H9 (cell line): ENCODE measurements at regions not wholly inside any gene's neighbourhood (a gene's known extent, or its start where the extent isn't known, plus 50 kb on each side); places are given as distances from the start of the nearest gene placed in this dataset.

ENCODE experiments used
- DNase-seq: peaks from one replicate; pipeline ENCODE4 v3.0.0-alpha.2; 2017
- H2AFZ ChIP-seq: one replicate; pipeline ENCODE4 v1.6.1; 2013; ENCODE audit warnings: mild to moderate bottlenecking, low read length, control low read depth, moderate library complexity
- H2AK5ac ChIP-seq: 2 replicates; pipeline ENCODE4 v1.6.1; 2013; ENCODE audit warnings: low read length, control low read depth, mixed read lengths; ENCODE audit not compliant: insufficient read length
- H2BK120ac ChIP-seq: one replicate; pipeline ENCODE4 v1.6.1; 2013; ENCODE audit warnings: low read depth, mild to moderate bottlenecking, low read length, control low read depth, inconsistent platforms; ENCODE audit not compliant: poor library complexity, severe bottlenecking
- H2BK12ac ChIP-seq: 2 replicates; pipeline ENCODE4 v1.6.1; 2013; ENCODE audit warnings: low read length, control low read depth, mixed read lengths, low read depth; ENCODE audit not compliant: insufficient read length
- H2BK15ac ChIP-seq: 2 replicates; pipeline ENCODE4 v1.6.1; 2013; ENCODE audit warnings: low read depth, low read length, control low read depth
- H2BK20ac ChIP-seq: one replicate; pipeline ENCODE4 v1.6.1; 2013; ENCODE audit warnings: low read depth, mild to moderate bottlenecking, low read length, control low read depth, inconsistent platforms; ENCODE audit not compliant: poor library complexity, severe bottlenecking
- H2BK5ac ChIP-seq: 2 replicates; pipeline ENCODE4 v1.6.1; 2013; ENCODE audit warnings: low read length, control low read depth, mixed read lengths; ENCODE audit not compliant: insufficient read length
- H3K14ac ChIP-seq: 2 replicates; pipeline ENCODE4 v1.6.1; 2013; ENCODE audit warnings: low read length, control low read depth; ENCODE audit not compliant: insufficient read depth
- H3K18ac ChIP-seq: 2 replicates; pipeline ENCODE4 v1.6.1; 2013; ENCODE audit warnings: low read depth, mild to moderate bottlenecking, mixed read lengths, low read length, control low read depth; ENCODE audit not compliant: insufficient read length
- H3K23ac ChIP-seq: 2 replicates; pipeline ENCODE4 v1.6.1; 2013; ENCODE audit warnings: low read length, control low read depth, mixed read lengths, low read depth; ENCODE audit not compliant: insufficient read length
- H3K23me2 ChIP-seq: 2 replicates; pipeline ENCODE4 v1.6.1; 2013; ENCODE audit warnings: low read depth, mild to moderate bottlenecking, mixed read lengths, low read length, control low read depth; ENCODE audit not compliant: insufficient read length, poor library complexity, severe bottlenecking
- H3K27ac ChIP-seq: 2 replicates; pipeline ENCODE4 v1.5.1; 2013; ENCODE audit warnings: low read length, control low read depth, mixed read lengths, low read depth; ENCODE audit not compliant: insufficient read length
- H3K27me3 ChIP-seq: 2 replicates; pipeline ENCODE4 v1.6.1; 2013; ENCODE audit warnings: low read length, control low read depth, inconsistent platforms; ENCODE audit not compliant: insufficient read depth
- H3K4ac ChIP-seq: 2 replicates; pipeline ENCODE4 v1.6.1; 2013; ENCODE audit warnings: low read depth, mild to moderate bottlenecking, control low read depth, inconsistent platforms, low read length, moderate library complexity
- H3K4me1 ChIP-seq: 2 replicates; pipeline ENCODE4 v1.6.1; 2013; ENCODE audit warnings: low read length, control low read depth, inconsistent platforms; ENCODE audit not compliant: insufficient read depth
- H3K4me2 ChIP-seq: 2 replicates; pipeline ENCODE4 v1.6.1; 2013; ENCODE audit warnings: low read length, control low read depth, mixed read lengths; ENCODE audit not compliant: insufficient read length, insufficient read depth
- H3K56ac ChIP-seq: 2 replicates; pipeline ENCODE4 v1.6.1; 2013; ENCODE audit warnings: low read depth, mild to moderate bottlenecking, mixed read lengths, low read length, control low read depth; ENCODE audit not compliant: insufficient read length
- H3K79me1 ChIP-seq: 2 replicates; pipeline ENCODE4 v1.6.1; 2013; ENCODE audit warnings: low read depth, mild to moderate bottlenecking, moderate library complexity, low read length, control low read depth, inconsistent platforms; ENCODE audit not compliant: insufficient read depth, poor library complexity, severe bottlenecking
- H3K79me2 ChIP-seq: 2 replicates; pipeline ENCODE4 v1.6.1; 2013; ENCODE audit warnings: low read length, control low read depth, inconsistent platforms; ENCODE audit not compliant: insufficient read depth
- H3K9ac ChIP-seq: 2 replicates; pipeline ENCODE4 v1.6.1; 2013; ENCODE audit warnings: low read length, control low read depth, mixed read lengths; ENCODE audit not compliant: insufficient read length; ENCODE audit errors: extremely low read depth
- H3K9me3 ChIP-seq: one replicate; pipeline ENCODE4 v1.6.1; 2013; ENCODE audit warnings: low read depth, low read length, inconsistent platforms; ENCODE audit not compliant: control insufficient read depth
- H3T11ph ChIP-seq: one replicate; pipeline ENCODE4 v1.6.1; 2013; ENCODE audit warnings: mild to moderate bottlenecking, low read length, control low read depth, inconsistent platforms
- H4K20me1 ChIP-seq: one replicate; pipeline ENCODE4 v1.6.1; 2013; ENCODE audit not compliant: control insufficient read depth, insufficient read length, insufficient read depth
- H4K5ac ChIP-seq: 2 replicates; pipeline ENCODE4 v1.6.1; 2013; ENCODE audit warnings: low read depth, mild to moderate bottlenecking, mixed read lengths, low read length, control low read depth; ENCODE audit not compliant: insufficient read length
- H4K8ac ChIP-seq: replicated peaks from 2 replicates; pipeline ENCODE4 v1.6.1; 2013; ENCODE audit warnings: low read length, control low read depth, mixed read lengths, low read depth; ENCODE audit not compliant: insufficient read length
- H4K91ac ChIP-seq: 2 replicates; pipeline ENCODE4 v1.6.1; 2013; ENCODE audit warnings: low read depth, mild to moderate bottlenecking, moderate library complexity, mixed read lengths, low read length, control low read depth; ENCODE audit not compliant: insufficient read length
- H3K27ac Mint-ChIP-seq, 3 experiments: 2 replicates in 2 of 3; 3 replicates in 1 of 3; pipeline ENCODE4 v1.8.0; 2020 to 2021; ENCODE audit warnings: mixed read lengths in 3 of 3, mild to moderate bottlenecking in 1 of 3, moderate library complexity in 1 of 3
- H3K27me3 Mint-ChIP-seq: 2 replicates; pipeline ENCODE4 v1.8.0; 2021; ENCODE audit warnings: low read depth, mild to moderate bottlenecking, moderate library complexity, mixed read lengths
- H3K36me3 Mint-ChIP-seq, 3 experiments: 2 replicates in 2 of 3; 3 replicates in 1 of 3; pipeline ENCODE4 v1.8.0; 2020 to 2021; ENCODE audit warnings: low read depth in 3 of 3, mixed read lengths in 3 of 3; ENCODE audit not compliant: insufficient read depth in 1 of 3
- H3K4me1 Mint-ChIP-seq, 2 experiments: 2 replicates each; pipeline ENCODE4 v1.8.0; 2020; ENCODE audit warnings: mixed read lengths in 2 of 2
- H3K4me3 Mint-ChIP-seq, 2 experiments: 2 replicates in 1 of 2; 3 replicates in 1 of 2; pipeline ENCODE4 v1.8.0; 2020 to 2021; ENCODE audit warnings: mild to moderate bottlenecking in 2 of 2, mixed read lengths in 2 of 2, moderate library complexity in 1 of 2
- H3K9me3 Mint-ChIP-seq, 2 experiments: 2 replicates in 1 of 2; 3 replicates in 1 of 2; pipeline ENCODE4 v1.8.0; 2020; ENCODE audit warnings: mild to moderate bottlenecking in 2 of 2, mixed read lengths in 2 of 2, moderate library complexity in 1 of 2
- WGBS: extraction: QIAGEN DNeasy Blood & Tissue Kit; methylation state at CpG from one replicate; pipeline ENCODE4 v1.1.7; 2013; ENCODE audit warnings: missing lambda C conversion rate, low lambda C conversion rate, mixed read lengths; ENCODE audit not compliant: insufficient read length; ENCODE audit errors: extremely low coverage; 5-methylcytosine and 5-hydroxymethylcytosine counted together
- TF ChIP-seq, protein P1 (sequence below): fragments of 200-600 bp; sonication (generic); conservative IDR thresholded peaks from 3 replicates; pipeline ENCODE4 v1.8.0; 2021; ENCODE audit warnings: antibody characterized with exemption, mild to moderate bottlenecking

DNA sequence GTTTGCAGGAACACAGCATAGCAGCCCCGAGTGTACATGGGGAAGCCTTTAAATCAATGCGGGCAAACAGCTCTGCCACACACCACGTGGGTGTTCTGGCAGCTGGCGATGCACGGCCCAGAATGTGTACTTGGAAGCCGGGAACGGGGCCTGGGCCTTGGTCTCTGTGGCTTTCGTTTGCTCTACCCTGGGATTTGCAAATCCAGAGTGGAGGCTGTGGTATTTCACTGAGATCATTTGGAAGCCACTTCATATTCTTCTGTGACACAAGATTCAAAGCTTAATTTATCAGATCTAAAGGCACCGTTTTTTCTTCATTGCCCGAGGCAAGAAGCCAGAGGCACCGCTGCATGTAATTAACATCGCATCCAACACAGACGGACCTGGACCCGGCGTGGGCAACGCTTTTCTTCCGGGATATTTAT, 246.3 kb upstream of the MYT1L start:
- no peak overlapping the region for H3K23ac ChIP-seq
- H3K36me3 Mint-ChIP-seq: no peaks in the 10 kb centered on the region
- H3K4ac ChIP-seq: no peak overlapping the region
- no peak overlapping the region for H3K4me2 ChIP-seq
- no peak overlapping the region for H4K8ac ChIP-seq
- WGBS: no CpG with 5 or more reads among the region's 17 CpGs
- H2BK12ac ChIP-seq: no peak overlapping the region
- H3K27ac Mint-ChIP-seq: no peak overlapping the region
- H4K5ac ChIP-seq: no peak overlapping the region
- H3K9me3 Mint-ChIP-seq: no peaks in the 10 kb centered on the region
- H3K27me3 ChIP-seq: no peaks in the 10 kb centered on the region
- H3K79me1 ChIP-seq: no peaks in the 10 kb centered on the region
- no peaks in the 10 kb centered on the region for H4K20me1 ChIP-seq
- H2BK15ac ChIP-seq: no peak overlapping the region
- no peaks in the 10 kb centered on the region for H3K4me1 ChIP-seq
- H3K56ac ChIP-seq: no peak overlapping the region
- TF ChIP-seq, protein P1, sequence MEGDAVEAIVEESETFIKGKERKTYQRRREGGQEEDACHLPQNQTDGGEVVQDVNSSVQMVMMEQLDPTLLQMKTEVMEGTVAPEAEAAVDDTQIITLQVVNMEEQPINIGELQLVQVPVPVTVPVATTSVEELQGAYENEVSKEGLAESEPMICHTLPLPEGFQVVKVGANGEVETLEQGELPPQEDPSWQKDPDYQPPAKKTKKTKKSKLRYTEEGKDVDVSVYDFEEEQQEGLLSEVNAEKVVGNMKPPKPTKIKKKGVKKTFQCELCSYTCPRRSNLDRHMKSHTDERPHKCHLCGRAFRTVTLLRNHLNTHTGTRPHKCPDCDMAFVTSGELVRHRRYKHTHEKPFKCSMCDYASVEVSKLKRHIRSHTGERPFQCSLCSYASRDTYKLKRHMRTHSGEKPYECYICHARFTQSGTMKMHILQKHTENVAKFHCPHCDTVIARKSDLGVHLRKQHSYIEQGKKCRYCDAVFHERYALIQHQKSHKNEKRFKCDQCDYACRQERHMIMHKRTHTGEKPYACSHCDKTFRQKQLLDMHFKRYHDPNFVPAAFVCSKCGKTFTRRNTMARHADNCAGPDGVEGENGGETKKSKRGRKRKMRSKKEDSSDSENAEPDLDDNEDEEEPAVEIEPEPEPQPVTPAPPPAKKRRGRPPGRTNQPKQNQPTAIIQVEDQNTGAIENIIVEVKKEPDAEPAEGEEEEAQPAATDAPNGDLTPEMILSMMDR: no peak
- no peak overlapping the region for H3K18ac ChIP-seq
- H3K14ac ChIP-seq: no peak overlapping the region
- no peaks in the 10 kb centered on the region for H3K23me2 ChIP-seq
- H3K4me3 Mint-ChIP-seq: no peak overlapping the region
- no peaks in the 10 kb centered on the region for H3K79me2 ChIP-seq
- H3K4me1 Mint-ChIP-seq: peaks cover 2 to 3% of the 10 kb centered on the region in 2 experiments; a peak in 1 of 4 replicates
- no peak overlapping the region for H4K91ac ChIP-seq
- H2AK5ac ChIP-seq: no peak overlapping the region
- H3K27ac ChIP-seq: no peak overlapping the region
- H2BK20ac ChIP-seq: no peak overlapping the region
- peak; percentile 21 for DNase-seq
- H2BK5ac ChIP-seq: no peak overlapping the region
- H2AFZ ChIP-seq: no peak overlapping the region
- no peak overlapping the region for H3T11ph ChIP-seq
- no peak overlapping the region for H2BK120ac ChIP-seq
- H3K9ac ChIP-seq: no peak overlapping the region
- peaks cover 4% of the 10 kb centered on the region for H3K27me3 Mint-ChIP-seq
- H3K9me3 ChIP-seq: peaks cover 4% of the 10 kb centered on the region
